Urinary bladder (tissue), 3 donors: ENCODE measurements at regions not wholly inside any gene's neighbourhood (a gene's known extent, or its start where the extent isn't known, plus 50 kb on each side); places are given as distances from the start of the nearest gene placed in this dataset.
"Not testable (repeated sequence)": the region's sequence is repeated elsewhere in the genome, so short reads cannot be mapped to it uniquely, and the experiment has no call there.

ENCODE experiments used
- DNase-seq: peaks from one replicate; pipeline ENCODE4 v3.0.0-alpha.2; 2015; ENCODE audit errors: extremely low spot score
- H3K27ac ChIP-seq: one replicate; pipeline ENCODE4 v1.5.1; 2013; ENCODE audit warnings: low read depth, mild to moderate bottlenecking, moderate library complexity
- H3K36me3 ChIP-seq: one replicate; pipeline ENCODE4 v1.6.1; 2013; ENCODE audit warnings: mild to moderate bottlenecking, moderate library complexity; ENCODE audit not compliant: insufficient read depth
- H3K4me1 ChIP-seq: one replicate; pipeline ENCODE4 v1.6.1; 2013; ENCODE audit warnings: mild to moderate bottlenecking, moderate library complexity; ENCODE audit not compliant: insufficient read depth
- H3K4me3 ChIP-seq: one replicate; pipeline ENCODE4 v1.5.1; 2013; ENCODE audit warnings: low read depth, low read length
- WGBS: extraction: QIAGEN DNeasy Blood & Tissue Kit; methylation state at CpG from one replicate; pipeline ENCODE4 v1.1.7; 2013; 5-methylcytosine and 5-hydroxymethylcytosine counted together
- donor health status: healthy with polysubstance abuse.
- donor health status: healthy.

DNA sequence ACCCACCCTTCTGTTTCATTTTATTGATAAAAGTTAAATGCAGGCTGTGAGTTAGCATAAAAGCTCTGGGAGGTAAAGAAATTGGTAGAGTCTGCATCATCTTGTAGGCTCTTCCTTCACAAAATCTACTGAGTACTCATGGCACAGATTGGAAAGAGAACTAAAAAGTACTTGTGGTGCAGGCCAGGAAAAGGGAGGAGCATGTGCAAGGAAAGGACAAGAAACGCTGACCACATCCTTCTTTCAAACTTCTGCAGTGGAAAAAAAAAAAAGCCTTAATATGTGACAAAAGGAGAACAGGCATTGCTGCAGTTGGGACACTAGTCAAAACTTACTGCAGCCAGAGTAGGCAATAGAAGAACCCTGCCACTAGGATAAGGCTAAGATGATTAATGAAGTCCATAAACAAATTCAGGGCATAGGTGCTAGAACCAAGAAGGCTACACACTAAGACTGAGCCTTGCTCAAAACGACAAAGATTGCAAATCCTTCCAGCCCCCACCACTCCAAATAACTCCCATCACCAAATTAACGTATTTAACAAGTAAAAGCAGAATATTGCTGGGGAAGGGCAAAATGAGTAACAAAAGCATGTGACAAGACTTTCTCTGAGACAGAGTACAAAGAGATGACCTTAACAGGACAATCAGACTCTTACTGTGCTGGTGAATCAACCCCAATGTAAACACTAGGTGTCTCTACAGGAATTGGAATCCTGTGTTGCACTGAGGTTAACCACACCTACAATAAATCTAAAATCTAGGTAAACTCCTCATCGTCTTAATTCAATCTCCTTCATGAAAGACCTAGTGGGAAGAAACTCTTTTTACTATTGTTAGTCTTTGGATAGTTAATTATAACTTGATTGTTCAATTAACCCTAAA lies 1024.8 kb downstream of the TLE1 start:
- no peak for DNase-seq
- no peak overlapping the region for H3K27ac ChIP-seq
- no peak overlapping the region for H3K4me3 ChIP-seq
- whole genome bisulfite sequencing: 58% methylated on average over 4 of the region's 4 CpGs
- no peaks in the 10 kb centered on the region for H3K4me1 ChIP-seq
- no peaks in the 10 kb centered on the region for H3K36me3 ChIP-seq

DNA sequence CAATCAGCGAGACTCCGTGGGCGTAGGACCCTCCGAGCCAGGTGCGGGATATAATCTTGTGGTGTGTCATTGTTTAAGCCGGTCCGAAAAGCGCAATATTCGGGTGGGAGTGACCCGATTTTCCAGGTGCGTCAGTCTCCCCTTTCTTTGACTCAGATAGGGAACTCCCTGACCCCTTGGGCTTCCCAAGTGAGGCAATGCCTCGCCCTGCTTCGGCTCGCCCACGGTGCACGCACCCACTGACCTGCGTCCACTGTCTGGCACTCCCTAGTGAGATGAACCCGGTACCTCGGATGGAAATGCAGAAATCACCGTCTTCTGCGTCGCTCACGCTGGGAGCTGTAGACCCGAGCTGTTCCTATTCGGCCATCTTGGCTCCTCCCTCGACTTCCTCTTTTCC lies 1029.6 kb downstream of the TLE1 start:
- H3K27ac ChIP-seq, H3K4me1 ChIP-seq, DNase-seq, H3K4me3 ChIP-seq, H3K36me3 ChIP-seq: not testable (repeated sequence)
- WGBS: 96% methylated on average over 26 of the region's 26 CpGs

DNA sequence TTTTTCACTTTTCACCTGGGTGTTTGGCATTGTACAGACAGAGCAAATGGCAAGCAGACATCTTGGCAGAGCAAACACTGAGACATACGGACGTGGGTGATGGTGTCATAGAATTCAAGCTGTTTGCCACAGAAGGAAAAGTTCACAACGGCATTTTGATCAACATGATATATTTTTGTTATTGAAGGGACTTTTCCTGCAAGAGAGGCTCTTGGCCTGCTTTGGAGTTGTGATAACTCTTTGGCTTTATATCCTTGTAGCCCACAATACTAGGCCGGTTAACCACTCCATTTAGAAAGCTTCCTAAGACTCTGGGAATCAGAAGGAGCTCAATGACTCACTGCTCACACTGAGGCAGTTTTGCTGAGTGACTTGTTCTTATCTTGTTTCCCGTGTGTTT lies 1038.3 kb downstream of the TLE1 start:
- 41% methylated on average over 5 of the region's 5 CpGs for WGBS
- Histone ChIP-seq H3K36me3 (no peaks in the 10 kb centered on the region), H3K27ac (no peak overlapping the region), H3K4me3 (no peak overlapping the region), H3K4me1 (no peaks in the 10 kb centered on the region)
- DNase-seq: no peak

DNA sequence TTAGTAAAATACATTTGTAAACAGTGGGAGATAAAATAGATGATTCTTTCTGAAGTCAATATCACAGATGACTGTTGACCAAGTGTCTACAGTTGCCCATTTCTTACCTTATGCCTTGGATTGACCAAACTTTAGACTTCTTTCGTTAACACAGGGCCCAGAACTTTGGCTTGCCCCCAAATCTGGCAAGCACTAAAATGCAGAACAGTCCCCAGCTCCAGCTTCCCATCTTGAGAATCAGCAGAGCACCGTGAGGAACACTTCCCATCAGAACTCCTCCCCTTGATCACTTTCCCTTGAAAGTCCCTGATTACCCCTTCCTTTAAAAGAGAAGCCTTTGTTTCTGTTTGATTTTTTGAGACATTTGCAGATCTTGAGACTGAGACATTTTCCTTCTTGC lies 1039.9 kb downstream of the TLE1 start:
- WGBS: 56% methylated on average over 2 of the region's 2 CpGs
- no peaks in the 10 kb centered on the region for H3K36me3 ChIP-seq
- no peaks in the 10 kb centered on the region for H3K4me1 ChIP-seq
- H3K4me3 ChIP-seq: no peak overlapping the region
- no peak for DNase-seq
- H3K27ac ChIP-seq: no peak overlapping the region

DNA sequence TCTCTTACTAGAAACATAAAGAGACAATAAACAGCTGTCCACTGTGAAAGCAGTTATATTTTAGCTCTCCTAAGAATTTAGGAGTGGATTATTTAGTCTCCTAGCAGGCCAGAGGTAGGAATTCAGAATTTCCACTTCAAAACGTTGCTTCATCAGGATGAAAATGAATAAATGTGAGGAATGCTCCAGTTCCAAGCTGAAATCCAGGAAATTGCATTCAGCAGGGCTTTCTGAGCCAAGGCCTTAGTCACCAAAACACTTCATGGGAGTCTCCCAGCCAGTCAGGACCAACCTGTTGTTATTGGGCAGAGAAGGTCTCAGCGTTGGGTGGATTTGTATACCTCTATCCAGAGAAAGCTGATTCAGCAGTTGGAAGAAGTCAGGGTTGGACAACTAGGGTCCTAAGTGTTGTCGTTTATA lies 1040.3 kb downstream of the TLE1 start:
- no peak for DNase-seq
- no peaks in the 10 kb centered on the region for H3K4me1 ChIP-seq
- H3K36me3 ChIP-seq: no peaks in the 10 kb centered on the region
- no peak overlapping the region for H3K27ac ChIP-seq
- WGBS: 34% methylated on average over 3 of the region's 3 CpGs
- no peak overlapping the region for H3K4me3 ChIP-seq

DNA sequence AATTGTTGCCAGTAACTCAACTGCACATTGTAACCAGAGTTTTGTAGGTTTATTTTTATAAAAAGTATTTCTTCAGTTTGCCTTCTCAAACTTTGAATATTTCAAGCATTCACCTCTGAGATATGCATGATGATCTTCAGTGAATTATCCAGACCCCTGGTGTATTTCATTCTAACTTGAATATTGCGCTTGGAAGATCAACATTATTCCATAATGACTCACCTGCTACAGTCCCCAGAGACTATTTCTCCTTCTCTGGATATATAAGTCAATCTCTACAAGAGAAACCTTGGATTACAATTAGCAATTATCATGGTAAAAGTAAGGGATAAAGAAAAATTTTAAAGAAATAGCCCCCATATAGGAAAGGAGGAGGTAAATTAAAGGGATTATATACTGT lies 1041.0 kb downstream of the TLE1 start:
- WGBS: 70% methylated on average over 1 of the region's 1 CpG

DNA sequence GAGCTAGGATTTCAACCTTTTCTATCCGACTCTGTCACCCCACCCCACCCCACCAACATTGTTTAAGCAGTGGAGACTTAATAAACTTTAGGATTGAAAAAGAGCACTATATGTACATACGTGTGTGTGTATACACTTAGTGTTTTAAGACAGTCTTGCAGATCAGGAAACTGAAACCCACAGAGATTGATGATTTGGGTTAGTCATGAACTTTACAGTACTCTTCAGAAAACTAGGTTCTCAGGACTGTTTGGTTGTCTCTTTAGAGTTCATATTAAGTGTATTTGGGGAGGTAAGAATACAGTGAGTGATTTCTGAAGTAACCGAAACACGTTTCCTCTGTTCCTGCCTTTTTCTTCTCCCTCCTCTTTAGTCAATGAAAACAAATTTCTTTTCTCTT lies 1043.1 kb downstream of the TLE1 start:
- no peaks in the 10 kb centered on the region for H3K36me3 ChIP-seq
- DNase-seq: no peak
- 92% methylated on average over 4 of the region's 4 CpGs for WGBS
- H3K4me1 ChIP-seq: no peaks in the 10 kb centered on the region
- no peak overlapping the region for H3K4me3 ChIP-seq
- no peak overlapping the region for H3K27ac ChIP-seq

More for the DNA sequence above, 1041.0 kb downstream of the TLE1 start:
- no peaks in the 10 kb centered on the region for H3K36me3 ChIP-seq
- H3K4me3 ChIP-seq: no peak overlapping the region
- no peaks in the 10 kb centered on the region for H3K4me1 ChIP-seq
- DNase-seq: no peak
- no peak overlapping the region for H3K27ac ChIP-seq

DNA sequence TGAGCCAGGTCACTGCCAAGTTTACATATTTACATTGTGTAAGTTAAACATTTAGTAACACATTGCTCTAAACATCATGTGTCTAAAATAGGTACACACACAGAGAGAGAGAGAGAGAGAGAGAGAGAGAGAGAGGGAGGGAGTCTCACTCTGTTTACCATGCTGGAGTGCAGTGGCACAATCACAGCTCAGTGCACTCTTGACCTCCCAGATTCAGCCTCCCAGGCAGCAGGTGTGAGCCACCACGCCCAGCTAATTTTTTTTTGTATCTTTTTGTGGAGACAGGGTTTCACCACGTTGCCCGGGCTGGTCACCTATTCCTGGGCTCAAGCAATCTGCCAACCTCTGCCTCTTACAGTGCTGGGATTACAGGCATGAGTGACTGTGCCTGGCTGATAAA lies 1045.3 kb downstream of the TLE1 start:
- no peaks in the 10 kb centered on the region for H3K4me1 ChIP-seq
- DNase-seq: no peak
- WGBS: 94% methylated on average over 3 of the region's 3 CpGs

DNA sequence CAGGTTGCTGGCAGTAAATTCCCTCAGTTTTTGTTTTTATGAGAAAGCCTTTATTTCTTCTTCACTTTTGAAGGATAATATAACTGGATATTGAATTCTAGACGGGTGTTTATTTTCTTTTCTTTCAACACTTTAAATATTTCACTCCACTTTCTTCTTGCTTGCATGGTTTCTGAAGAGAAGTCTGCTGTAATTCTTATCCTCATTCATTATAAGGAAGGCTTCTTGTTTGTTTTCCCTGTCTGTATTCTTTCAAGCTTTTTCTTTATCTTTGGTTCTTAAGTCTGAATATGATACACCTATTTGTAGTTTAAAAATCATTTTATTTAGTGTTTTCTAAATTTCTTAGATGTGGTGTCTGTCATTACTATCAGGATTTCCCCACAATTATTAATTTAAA lies 1054.3 kb downstream of the TLE1 start:
- Histone ChIP-seq H3K4me3 (no peak overlapping the region), H3K27ac (no peak overlapping the region), H3K4me1 (no peaks in the 10 kb centered on the region), H3K36me3 (no peaks in the 10 kb centered on the region)
- WGBS: 93% methylated on average over 1 of the region's 1 CpG
- no peak for DNase-seq

More for the DNA sequence above, 1045.3 kb downstream of the TLE1 start:
- no peak overlapping the region for H3K4me3 ChIP-seq
- no peaks in the 10 kb centered on the region for H3K36me3 ChIP-seq
- no peak overlapping the region for H3K27ac ChIP-seq

DNA sequence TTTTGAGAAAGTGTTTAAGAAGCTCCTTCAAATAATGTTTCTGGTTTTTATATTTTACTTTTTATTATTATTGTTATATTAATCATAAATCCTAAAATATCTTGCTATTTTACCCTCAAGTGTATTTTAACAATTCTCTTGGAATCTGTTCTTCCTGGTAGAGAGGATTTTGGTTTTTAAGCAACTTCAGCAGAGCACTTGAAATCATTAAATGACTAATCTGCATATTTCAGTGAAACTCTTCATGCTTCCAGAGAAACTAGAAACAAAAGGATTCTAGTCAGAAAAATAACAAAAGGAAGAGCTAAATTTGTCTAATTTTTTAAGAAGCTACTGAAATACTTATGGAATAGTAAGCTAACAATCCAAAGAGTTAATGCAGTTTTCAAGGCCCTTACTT lies 1057.3 kb downstream of the TLE1 start:
- no peak for DNase-seq
- Histone ChIP-seq H3K4me1 (no peaks in the 10 kb centered on the region), H3K27ac (no peak overlapping the region), H3K36me3 (no peaks in the 10 kb centered on the region), H3K4me3 (no peak overlapping the region)

DNA sequence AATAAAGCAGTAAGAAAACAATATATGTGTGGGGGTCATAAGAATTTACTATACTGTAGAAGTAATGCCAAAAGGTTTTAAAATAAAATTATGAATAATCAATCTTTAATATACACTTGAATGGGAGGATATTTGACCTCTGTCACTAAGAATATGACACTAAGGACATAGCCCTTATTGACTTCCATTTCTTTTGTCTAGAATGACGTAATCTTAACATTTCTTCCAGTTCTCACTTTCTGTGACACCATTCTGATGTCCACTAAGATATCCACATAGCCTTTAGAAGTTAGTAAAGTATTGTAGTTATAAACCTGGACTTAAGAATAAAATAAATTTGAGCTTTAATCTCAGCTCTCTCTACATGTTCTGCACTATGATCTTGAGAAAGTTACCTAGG lies 1050.7 kb downstream of the TLE4 start:
- Histone ChIP-seq H3K4me1 (no peaks in the 10 kb centered on the region), H3K27ac (no peak overlapping the region), H3K4me3 (no peak overlapping the region), H3K36me3 (no peaks in the 10 kb centered on the region)
- WGBS: 82% methylated on average over 1 of the region's 1 CpG
- no peak for DNase-seq

DNA sequence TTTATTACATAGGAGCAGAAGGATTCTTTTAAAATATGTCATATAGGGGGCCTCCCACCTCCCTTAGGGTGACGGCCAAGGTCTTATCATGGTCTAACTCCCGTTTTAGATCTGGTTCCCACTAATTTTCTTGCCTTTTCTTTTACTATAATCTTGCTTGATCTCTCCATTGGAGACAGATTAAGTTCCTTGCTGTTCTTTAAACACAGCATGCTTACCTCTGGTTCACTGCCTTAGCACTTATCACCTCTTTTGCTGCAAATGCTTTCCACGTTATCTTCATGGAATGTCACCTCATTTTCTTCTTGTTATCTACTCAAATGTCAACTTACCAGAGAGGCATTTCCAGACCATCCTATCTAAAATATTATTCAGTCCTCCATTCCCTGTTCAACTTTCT lies 1047.6 kb downstream of the TLE4 start:
- Histone ChIP-seq H3K4me3 (no peak overlapping the region), H3K36me3 (no peaks in the 10 kb centered on the region), H3K27ac (no peak overlapping the region), H3K4me1 (no peaks in the 10 kb centered on the region)
- no peak for DNase-seq
- 43% methylated on average over 3 of the region's 3 CpGs for WGBS

DNA sequence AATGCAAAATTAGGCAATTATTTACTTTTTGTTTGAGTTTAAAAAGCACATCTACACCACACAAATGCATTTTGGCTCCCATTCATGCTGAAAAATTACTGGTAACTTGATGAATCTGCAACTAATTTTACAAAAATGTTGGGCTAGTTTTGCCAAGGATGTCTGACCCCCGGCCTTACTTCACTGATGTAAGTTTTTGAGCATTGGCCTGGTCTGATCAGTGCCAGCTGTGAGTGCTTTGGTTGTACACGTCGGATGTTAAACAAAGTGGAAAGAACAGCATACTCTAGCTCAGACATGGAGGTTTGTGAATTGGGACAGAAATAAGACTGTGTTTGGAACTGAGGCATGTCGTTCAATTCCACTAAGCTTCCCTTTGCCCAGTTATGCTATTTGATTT lies 1044.2 kb downstream of the TLE4 start:
- DNase-seq: no peak
- no peak overlapping the region for H3K4me3 ChIP-seq
- H3K36me3 ChIP-seq: no peaks in the 10 kb centered on the region
- H3K4me1 ChIP-seq: no peaks in the 10 kb centered on the region
- no peak overlapping the region for H3K27ac ChIP-seq
- WGBS: 57% methylated on average over 4 of the region's 4 CpGs

DNA sequence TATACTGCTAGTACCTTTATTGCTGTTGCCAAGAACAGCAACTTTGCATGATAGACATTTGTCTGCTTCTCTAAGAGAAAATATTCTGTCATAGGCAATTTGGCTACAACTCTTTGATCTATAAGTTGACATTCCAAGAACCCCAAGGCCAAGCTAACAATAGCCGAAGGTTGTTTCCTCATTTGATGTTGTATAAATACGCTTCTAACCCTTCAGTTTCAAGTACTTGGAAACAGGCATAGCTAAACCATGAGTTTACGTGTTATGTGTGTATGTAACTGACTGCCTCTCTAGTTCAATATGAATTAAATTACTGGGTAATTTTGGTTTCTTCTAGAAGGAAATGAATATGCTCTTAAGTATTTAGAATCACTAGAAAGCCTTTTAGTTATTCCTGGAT lies 1034.0 kb downstream of the TLE4 start:
- 89% methylated on average over 3 of the region's 3 CpGs for WGBS
- Histone ChIP-seq H3K4me3 (no peak overlapping the region), H3K36me3 (no peaks in the 10 kb centered on the region), H3K4me1 (no peaks in the 10 kb centered on the region), H3K27ac (no peak overlapping the region)
- no peak for DNase-seq

DNA sequence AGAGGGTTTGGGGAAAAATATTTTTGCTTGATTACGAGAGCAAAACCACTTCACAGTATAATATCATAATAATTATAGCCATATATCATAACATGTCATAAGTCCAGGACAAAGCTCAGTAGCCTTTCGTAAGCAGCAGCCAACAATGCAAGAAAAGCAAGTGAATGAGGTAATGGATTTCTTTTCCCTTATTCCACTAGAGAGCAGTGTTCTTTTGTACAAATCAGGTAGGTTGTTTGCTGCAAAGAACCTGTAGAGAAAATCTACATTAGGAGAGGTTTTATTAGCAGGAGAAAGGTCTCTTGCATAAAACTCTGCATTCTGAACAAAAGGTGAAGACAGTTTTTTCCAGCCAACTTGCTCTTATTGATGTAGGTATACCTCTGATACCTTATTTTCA lies 1033.4 kb downstream of the TLE4 start:
- Histone ChIP-seq H3K4me3 (no peak overlapping the region), H3K27ac (no peak overlapping the region), H3K36me3 (no peaks in the 10 kb centered on the region), H3K4me1 (no peaks in the 10 kb centered on the region)
- no peak for DNase-seq
- WGBS: 33% methylated on average over 2 of the region's 2 CpGs
